EL (cell line): ENCODE measurements at regions not wholly inside any gene's neighbourhood (a gene's known extent, or its start where the extent isn't known, plus 50 kb on each side); places are given as distances from the start of the nearest gene placed in this dataset.
"Not testable (repeated sequence)": the region's sequence is repeated elsewhere in the genome, so short reads cannot be mapped to it uniquely, and the experiment has no call there.

Experiments
- DNase-seq: peaks from one replicate; pipeline ENCODE4 v3.0.0-alpha.2; 2016

DNA sequence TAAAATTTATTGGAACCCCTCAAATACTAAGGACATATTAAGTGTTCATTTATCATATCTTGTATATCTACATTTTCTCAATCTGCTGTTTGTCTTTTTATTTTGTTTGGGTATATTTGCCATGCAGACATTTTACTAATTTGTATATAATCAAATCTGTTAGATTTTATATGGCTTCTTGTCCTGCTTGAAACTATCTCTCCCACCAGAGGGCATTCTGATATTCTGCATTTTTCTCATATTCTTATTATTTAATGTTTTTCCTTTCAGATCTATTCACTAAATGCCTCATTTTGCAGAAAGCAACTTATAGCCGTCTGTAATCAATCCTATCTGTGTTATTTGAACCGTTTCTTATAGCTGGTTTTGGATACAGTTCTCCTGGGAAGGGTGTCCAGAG is 745.5 kb downstream of the LRRIQ3 start:
- DNase-seq = no peak

DNA sequence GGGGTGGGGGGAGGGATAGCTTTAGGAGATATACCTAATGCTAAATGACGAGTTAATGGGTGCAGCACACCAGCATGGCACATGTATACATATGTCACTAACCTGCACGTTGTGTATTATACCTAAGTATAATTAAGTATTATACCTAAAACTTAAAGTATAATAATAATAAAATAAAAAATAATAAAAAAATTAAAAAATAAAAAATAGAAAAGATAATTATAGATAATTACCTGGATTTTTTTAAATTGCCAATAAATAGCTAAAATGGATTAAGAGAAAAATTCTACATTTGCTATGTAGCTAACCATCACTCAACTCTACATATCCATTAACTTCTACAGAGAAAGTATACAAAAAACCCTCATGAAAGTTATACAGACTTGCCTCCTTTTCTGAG is 747.3 kb downstream of the LRRIQ3 start:
- not testable (repeated sequence) for DNase-seq

DNA sequence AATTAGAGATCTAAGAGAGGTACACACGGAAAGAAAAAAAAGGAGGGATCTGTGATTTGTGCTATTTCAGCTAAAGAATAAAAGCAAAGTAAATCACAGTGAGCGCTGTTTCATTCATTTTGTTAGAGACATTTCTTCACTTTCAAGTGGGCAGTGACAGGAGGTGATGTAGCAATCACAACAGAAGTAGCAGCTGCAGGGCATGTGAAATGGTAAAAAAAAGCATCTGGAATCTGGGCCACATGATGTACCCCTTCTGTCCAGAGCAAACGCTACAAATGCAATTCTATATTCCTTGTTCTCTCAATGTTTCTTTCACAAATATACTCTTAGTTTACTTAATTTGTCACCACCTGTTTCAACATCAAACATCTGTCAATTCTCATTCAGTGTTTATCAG is 786.5 kb downstream of the LRRIQ3 start:
- DNase-seq = no peak

DNA sequence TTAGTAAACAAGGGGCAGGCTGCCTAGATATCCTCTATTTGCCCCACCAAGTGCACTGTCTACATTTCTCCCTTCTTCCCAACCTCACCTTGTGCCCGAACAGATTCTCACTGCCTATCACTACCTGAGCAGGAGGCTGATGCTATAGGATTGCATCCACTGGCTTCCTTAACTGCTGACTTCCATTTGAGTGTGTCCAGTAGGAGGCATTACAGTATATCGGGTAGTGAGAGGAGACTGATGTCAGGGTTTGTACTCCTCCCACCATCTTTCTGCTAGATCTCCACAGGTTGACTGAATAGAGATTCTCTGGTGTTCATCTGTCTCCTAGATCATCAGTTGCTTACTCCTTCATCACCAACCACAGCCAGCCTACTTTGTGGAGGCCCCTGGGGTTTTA is 796.3 kb downstream of the LRRIQ3 start:
- DNase-seq = no peak

DNA sequence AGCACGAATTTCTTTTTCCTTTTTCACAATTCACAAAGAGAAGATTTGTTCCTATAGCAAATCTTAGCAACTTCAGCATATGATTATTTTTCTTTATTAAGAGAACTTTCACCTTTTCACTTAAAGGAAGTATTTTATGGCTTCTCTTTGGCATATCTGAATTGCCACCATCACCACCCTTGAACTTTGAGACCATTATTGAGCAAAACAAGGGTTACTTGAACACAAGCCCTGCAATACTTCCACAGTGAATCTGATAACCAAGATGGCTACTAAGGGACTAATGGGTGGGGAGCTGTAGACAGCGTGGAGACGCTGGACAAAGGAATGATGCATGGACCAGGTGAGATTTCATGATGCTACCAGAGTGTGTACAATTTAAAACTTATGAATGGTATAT is 815.0 kb downstream of the LRRIQ3 start:
- DNase-seq = no peak

DNA sequence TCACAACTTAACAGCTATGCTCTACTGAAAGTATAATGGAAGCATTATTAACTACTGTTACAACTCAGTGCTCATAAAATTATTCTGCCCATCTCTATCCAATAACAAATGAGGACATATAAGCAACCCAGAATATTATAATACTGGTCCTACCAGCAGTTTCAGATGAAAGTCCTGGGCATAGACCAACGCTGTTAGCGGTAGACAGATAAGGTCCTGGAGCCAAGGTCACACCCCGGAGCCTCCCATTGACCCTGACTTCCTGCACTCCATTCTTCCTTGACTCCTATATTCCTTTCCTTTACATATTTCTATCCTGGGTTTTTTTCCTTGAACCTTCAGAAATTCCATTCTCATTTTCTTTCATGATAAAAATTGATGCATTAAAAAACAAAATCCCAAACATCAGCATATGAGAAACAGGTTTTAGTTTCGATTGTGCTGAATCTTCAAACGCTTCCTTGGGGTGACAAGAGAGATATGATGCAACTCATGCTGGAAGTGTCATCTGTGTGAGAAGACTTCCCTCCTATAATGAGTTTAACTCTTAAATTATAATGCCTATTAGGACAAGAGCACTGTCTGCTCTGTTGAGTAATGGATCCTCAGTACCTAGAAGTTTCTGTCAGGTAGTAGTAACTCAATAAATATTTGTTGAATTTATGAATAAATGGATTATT is 831.1 kb downstream of the LRRIQ3 start:
- DNase-seq = no peak

DNA sequence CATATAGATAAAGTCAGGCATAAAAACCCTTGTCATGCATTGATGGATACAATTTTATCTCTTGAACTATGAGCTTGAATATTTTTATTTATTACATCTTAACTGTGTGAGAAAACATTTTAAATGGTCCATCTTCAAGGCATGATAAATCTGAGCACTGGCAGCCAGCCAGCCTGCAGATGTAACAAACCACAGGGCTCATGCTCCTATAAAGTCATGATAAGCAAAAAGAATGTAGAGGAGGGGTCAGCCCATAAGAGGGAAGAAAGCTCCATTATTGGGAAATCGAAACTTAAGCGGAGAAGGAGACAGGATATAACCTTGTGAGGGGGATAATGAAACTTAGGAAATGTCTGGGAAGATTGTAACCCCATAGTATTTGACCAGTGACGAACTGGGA is 839.0 kb downstream of the LRRIQ3 start:
- no peak for DNase-seq

DNA sequence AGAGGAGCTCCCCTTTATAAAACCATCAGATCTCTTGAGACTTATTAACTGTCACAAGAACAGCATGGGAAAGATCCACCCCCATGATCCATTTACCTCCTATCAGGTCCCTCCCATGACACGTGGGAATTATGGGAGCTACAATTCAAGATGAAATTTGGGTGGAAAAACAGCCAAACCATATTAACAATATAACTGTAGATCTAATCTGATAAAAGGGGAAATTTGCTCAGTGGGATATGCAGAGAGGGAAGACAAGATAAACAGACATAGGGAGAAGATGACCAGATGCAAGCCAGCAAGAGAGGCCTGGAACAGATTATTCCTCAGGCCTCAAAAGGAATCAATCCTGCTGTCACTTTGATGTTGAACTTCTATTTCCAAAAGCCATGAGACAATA is 841.5 kb downstream of the LRRIQ3 start:
- DNase-seq = no peak

DNA sequence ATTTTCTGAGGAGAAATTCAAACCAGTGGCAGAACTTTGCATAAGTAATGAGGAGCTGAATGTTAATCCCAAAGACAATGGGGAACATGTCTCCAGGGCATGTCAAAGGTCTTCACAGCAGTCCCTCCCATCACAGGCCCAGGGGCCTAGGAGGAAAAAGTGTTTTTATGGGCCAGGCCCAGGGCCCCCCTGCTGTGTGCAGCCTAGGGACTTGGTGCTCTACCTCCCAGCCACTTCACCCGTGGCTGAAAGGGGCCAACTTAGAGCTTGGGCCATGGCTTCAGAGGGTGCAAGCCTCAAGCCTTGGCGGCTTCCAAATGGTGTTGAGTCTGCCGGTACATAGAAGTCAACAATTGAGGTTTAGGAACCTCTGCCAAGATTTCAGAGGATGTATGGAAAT is 854.0 kb downstream of the LRRIQ3 start:
- no peak for DNase-seq

DNA sequence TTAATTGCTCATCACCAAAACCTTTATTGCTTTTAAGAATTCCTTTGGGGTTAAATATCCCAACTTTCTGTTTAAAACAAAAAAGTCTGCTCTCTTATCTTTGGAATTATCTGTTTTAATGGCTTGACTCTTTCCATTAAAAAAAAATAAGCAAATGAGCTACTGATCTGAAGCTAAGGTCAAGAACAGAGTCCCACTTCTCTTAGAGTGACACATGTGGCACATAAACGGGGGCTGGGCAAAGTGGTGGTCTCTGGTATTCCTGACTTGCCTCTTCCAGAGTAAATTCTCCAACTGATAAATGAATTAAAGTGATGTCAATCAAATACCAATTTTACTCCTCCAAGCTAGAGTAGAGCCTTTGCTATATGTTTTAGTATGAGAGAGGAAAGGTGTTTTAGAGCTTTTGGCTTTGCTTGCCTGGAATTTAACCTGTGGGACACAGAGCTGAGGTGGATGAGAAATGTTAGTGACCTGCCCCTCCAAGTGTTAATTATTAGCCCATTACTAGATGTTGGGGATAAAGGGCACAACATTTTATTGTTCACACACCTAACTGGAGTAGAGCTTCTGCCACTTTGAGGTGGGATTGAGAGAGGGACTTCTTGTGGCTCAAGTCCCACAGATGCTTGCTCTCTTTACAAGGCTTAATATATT is 864.0 kb downstream of the LRRIQ3 start:
- no peak for DNase-seq

DNA sequence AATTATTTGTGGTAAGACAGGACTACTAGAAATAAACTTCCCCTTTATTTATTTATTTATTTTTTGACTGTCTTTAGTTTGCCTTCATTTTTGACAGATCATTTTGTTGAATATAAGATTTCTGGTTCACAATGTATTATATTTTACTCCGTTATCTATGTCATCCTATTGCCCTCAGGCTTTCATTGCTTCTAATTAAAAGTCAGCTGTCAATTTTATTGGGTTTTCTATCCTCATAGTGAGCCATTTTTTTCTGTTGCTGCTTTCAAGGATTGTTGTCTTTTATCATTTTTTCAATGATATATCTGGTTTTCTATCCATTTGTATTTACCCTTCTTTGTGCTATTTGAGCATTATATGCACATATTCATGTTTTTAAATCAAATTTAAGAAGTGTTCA is 866.2 kb downstream of the LRRIQ3 start:
- no peak for DNase-seq

DNA sequence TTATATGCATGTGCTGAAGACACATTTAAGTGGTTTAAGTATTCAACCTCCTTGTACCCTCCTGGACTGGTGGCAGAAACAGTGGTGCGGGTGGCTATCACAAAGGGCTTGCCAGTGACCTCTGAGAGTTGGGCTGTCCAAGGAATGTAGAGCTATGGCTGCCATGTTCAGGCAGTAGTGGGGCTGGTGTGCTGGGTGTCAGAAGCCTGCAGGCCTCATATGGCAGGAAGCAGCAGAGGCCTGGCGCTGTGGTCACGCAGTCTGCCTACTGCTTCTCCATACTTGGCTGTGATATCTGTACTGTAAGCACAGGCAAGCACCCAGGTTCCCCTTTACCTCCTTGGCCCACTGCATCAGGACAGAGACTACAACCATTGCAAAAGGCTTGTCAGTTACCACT is 870.0 kb downstream of the LRRIQ3 start:
- DNase-seq = no peak

DNA sequence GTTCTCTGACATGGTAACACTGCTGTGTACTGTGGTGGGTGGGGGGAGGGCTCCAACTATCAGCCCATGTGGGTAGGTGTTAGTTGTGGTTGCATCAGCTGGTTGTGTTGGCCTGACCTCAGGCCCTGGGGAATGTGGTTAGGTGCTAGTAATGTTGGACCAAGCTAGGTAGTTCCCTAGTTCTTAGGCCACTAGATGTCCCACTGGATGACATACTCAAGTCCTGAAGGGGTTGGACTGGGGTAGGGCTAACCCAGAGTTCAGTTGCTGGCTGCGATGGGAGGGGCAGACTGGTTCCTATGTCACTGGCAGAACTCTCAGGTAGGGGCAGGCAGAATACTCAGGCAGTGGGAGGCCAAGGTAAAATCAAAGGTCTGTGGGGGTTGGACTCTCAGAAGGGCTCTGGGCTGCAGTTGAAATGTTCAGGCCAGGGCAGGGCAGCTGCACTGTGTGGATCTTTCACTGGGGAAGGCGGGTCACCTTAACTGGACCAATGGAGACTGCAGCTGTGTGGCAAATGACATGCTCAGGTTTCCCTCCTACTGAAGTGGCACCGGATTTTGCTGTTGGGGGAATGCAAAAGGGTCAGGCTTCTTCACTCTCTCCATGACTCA is 870.7 kb downstream of the LRRIQ3 start:
- DNase-seq = no peak

DNA sequence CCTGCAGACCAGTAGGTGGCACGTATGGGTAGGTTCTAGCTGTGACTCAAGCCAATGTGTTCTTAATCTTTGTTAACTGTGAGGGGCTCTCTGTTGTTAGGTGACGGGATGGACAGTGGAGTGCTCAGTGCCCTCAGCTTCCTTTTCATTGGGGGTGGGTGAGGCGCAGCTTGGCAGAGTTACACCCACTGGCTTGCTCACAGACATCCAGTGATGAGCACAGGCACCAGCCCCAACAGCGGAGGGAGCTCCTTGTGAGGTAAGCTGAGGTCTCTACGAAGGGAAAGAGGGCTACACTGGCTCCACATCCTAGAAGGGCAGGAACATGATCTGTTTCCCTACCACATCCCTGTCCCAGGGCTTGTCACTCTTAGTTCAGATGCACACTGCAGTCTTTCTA is 871.3 kb downstream of the LRRIQ3 start:
- DNase-seq = no peak

DNA sequence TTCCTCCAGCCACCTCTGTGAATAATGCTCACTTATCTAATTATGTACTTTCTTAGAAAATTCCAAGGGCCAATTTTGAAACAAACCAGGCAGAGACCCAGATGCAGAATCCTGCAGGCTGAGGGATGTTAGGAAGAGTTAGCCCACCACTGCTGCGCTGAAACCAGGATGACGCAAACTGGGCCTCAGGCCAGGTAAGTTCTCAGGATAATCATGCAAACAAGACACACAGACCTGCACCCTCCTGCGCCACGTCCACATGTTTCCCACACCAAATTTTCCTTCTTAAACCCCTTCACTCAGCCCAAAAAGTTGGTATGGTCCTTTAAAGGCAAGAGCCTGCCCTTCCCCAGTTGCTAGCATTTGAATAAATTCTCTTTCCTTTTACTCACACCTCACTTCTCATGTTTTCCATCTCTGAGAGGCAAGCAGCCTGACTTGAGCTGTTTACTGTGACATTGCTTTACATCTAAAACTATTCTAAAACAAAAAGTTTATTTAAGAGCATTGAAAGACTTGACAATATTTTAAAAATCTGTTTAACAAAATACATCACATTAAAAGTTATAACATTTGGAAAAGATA is 887.1 kb downstream of the LRRIQ3 start:
- DNase-seq = no peak

DNA sequence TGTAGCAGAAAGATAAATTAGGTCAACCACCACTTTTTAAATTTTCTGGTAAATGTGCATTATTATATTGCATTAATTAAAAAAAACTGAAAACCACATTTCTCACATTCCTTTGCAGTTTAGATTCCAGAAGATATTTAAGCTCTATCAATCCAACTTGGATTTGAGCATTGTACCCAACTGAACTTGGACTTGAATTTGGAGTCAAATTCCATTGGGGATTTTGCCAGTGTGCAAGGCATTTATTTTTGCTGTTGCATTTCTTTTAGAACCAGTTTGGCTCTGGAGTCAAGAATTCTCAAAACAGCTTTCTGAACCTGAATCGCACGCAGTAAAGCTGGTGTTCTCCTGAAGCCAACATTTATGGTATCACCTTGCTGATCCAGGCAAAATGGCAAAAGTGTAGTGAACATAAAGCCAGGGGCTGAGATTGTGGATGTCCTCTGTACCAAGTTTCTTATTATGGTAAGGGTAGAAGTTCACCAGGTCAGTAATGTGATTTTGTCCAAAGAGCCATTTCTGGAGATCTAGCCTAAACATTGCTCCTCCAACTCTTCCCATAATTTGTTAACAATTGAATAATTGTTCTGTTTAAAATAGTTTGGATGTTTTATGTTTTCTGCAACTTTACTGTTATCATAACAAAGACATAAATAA is 890.9 kb downstream of the LRRIQ3 start:
- DNase-seq = no peak

DNA sequence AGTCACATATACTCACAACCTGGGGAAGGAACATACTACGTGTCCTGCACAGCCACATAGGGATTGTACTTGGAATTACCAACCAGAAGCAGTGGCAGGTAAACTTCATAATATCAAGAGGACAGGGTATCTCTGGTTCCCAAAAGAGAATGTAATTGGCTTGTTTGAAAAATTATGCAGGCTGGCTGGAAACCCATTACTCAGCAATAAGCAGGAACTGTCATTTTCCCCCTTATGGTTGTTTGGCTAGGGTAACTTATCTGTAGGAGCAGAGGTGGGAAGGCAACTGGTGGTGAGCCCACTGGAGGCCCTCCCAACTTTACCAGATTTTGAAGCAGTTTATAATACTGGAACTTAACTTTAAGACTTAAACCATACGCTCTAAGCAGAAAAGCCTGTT is 924.1 kb downstream of the LRRIQ3 start:
- no peak for DNase-seq

DNA sequence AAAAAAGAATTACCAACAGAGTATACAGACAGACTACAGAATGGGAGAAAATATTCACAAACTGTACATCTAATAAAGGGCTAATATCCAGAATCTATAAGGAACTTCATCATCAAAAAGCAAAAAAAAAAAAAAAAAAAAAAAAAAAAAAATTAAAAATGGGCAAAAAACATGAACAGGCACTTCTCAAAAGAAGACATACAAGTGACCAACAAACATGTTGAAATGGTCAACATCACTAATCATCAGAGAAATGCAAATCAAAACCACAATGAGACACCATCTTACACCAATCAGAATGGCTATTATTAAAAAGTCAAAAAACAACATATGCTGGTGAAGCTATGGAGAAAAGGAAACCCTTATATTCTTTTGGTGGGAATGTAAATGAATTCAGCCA is 952.8 kb downstream of the LRRIQ3 start:
- DNase-seq = not testable (repeated sequence)

DNA sequence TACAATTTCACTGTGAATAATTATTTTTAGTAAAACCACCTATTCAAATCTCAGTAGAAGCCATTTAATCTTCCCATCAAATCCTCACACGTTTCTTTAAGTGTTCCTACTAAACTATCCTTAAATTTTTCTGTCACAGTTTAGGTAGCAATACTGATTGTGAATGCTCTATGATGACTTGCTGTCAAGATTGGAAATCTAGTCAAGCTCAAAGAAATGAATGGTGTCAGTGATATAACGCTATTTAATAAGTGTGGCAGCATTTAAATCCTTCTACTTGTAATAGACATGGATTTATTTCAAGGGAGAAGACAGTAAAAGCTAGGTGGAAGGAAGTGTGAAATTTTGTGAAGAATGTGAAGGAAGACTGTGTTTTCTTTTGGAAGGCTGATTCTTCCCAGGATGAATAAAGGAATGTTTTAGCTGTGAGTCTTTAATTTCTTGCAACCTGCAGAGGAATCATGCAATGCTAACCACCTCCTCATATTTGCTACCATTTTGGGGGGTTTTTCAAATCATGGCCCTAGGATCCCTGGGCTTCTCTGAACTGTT is 936.7 kb upstream of the NEGR1 start:
- DNase-seq = no peak

DNA sequence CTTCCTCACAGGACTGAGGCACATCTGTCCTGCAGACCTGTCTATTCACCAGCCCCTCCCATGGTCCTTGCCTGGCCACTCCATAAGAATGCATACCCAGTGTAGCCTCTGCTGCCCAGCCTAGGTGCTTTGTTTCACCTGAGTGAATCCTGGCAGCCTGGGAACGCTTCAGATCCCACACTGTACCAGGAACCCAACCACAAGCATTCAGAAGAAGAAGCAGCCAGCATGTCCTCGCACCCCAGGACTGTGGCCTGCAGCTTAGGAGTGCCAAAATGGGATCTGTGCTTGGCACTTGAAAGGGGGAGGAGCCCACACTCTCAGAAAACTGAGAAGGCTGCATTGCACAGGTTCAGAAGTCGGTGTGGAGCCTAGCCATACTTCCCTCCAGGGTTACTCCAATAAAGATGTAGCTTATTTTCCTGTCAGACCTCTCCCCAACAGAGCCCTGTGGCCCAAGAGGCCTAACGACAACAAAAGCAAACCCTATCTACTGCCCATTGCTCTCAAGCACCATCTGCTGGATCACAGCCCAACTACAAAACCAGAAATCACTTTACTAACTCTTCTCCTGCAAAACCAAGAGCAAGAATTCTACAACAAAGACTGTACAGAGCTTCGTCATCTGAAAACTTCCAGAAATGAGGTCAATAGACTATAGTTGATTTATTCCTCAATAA is 923.1 kb upstream of the NEGR1 start:
- DNase-seq = no peak

DNA sequence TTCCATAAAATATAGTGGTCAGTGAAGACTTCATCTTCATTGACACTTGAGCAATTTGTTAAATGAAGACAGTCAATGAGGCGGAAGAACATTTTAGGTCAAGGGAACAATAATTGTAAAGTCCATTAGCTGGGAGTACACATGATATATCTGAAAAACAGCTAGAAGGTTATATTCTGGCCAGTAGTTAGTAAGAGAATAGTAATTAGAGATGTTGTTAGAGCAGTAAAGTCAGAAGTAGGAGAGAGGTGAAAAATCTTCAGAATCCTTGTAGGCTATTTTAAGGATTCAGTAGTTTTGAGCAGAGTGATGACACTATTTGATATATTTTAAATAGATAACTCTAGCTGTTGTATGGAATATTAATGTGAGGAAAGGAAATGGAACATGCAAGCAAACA is 915.6 kb upstream of the NEGR1 start:
- DNase-seq = no peak

DNA sequence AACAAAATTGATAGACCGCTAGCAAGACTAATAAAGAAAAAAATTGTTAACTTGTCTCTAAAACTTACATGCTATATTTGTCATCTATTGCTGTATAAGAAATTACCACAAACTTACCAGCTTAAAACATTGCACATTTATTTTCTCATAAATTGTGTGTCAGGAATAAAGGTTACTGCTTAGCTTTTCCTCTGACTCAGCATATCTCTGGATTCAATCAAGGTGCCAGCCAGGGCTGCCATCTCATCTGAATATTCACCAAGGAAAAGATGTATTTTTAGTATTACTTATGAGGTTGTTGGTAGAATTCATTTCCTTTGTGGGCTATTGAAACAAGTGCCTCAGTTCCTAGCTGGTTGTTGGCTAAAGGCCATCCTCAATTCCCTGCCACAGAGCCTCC is 912.6 kb upstream of the NEGR1 start:
- no peak for DNase-seq

DNA sequence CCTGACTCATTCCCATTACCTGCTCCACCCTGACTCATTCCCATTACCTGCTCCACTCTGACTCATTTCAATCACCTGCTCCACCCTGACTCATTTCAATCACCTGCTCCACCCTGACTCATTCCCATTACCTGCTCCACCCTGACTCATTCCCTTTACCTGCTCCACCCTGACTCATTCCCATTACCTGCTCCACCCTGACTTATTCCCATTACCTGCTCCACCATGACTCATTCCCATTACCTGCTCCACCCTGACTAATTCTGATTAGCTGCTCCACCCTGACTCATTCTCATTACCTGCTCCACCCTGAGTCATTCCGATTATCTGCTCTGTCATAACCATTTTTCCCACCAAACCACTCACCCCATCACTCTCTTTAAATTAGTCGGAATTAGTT is 901.2 kb upstream of the NEGR1 start:
- not testable (repeated sequence) for DNase-seq
